Ascending aorta (tissue), 2 donors: ENCODE measurements at regions not wholly inside any gene's neighbourhood (a gene's known extent, or its start where the extent isn't known, plus 50 kb on each side); places are given as distances from the start of the nearest gene placed in this dataset.

ENCODE experiments used
- DNase-seq, 2 donors: peaks; one replicate each; pipeline ENCODE4 v3.0.0-alpha.2; 2019; ENCODE audit warnings: low spot score in 2 of 2
- H3K27ac ChIP-seq, 2 donors: fragments of 200-600 bp; sonication (generic); one replicate each; pipeline ENCODE4 v1.5.1; 2016 to 2017; ENCODE audit warnings: mild to moderate bottlenecking in 1 of 2
- H3K27me3 ChIP-seq: fragments of 200-600 bp; sonication (generic); one replicate; pipeline ENCODE4 v1.5.1; 2017
- H3K36me3 ChIP-seq, 2 donors: fragments of 200-600 bp; sonication (generic); one replicate each; pipeline ENCODE4 v1.5.1; 2016
- H3K4me1 ChIP-seq, 2 donors: fragments of 200-600 bp; sonication (generic); one replicate each; pipeline ENCODE4 v1.5.1; 2016 to 2017; ENCODE audit warnings: mild to moderate bottlenecking in 1 of 2
- H3K4me3 ChIP-seq, 2 donors: fragments of 200-600 bp; sonication (generic); one replicate each; pipeline ENCODE4 v1.5.1; 2016 to 2017; ENCODE audit warnings: mild to moderate bottlenecking in 1 of 2
- H3K9me3 ChIP-seq, 2 donors: fragments of 200-600 bp; sonication (generic); one replicate each; pipeline ENCODE4 v1.5.1; 2016
- intact Hi-C: fragments of 100-400 bp; cut with DNase I; formaldehyde crosslinking; loops from one replicate; pipeline ENCODE4 v1.15.1; 2023
- TF ChIP-seq, protein P1 (sequence below), 3 experiments: fragments of 200-600 bp in 2 of 3; fragments of 450-650 bp in 1 of 3; sonication (generic) in 2 of 3; IDR thresholded peaks; one replicate each; pipeline ENCODE4 v1.5.1; 2016 to 2019; ENCODE audit warnings: antibody characterized with exemption in 3 of 3, mild to moderate bottlenecking in 1 of 3, moderate library complexity in 1 of 3

DNA sequence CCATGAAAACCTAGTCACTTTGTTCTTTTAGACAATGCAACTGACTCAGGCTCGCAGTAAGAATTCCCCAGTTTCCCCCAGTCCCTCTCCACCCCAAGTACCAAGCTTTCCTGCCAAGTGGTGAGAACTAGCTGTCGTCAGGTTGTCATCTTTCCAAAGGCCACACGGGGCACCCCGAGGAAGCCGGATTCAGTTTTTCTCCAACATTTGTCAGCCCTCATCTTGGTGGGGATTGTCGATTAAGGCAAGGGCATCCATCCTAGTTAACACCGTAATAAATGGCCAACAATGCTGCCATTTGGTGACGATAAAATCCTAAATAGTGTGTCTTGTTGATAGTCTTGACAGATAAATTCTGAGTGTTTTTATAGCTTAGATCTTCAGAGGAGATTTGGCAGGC is 55.9 kb upstream of the PROX1 start:
- no peak overlapping the region for H3K27ac ChIP-seq
- no peaks in the 10 kb centered on the region for H3K36me3 ChIP-seq
- TF ChIP-seq, protein P1, sequence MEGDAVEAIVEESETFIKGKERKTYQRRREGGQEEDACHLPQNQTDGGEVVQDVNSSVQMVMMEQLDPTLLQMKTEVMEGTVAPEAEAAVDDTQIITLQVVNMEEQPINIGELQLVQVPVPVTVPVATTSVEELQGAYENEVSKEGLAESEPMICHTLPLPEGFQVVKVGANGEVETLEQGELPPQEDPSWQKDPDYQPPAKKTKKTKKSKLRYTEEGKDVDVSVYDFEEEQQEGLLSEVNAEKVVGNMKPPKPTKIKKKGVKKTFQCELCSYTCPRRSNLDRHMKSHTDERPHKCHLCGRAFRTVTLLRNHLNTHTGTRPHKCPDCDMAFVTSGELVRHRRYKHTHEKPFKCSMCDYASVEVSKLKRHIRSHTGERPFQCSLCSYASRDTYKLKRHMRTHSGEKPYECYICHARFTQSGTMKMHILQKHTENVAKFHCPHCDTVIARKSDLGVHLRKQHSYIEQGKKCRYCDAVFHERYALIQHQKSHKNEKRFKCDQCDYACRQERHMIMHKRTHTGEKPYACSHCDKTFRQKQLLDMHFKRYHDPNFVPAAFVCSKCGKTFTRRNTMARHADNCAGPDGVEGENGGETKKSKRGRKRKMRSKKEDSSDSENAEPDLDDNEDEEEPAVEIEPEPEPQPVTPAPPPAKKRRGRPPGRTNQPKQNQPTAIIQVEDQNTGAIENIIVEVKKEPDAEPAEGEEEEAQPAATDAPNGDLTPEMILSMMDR (IDR thresholded peaks at IDR 0.05) = no peak
- no peaks in the 10 kb centered on the region for H3K4me1 ChIP-seq
- H3K4me3 ChIP-seq = no peak overlapping the region
- no peaks in the 10 kb centered on the region for H3K9me3 ChIP-seq
- intact Hi-C loops = no loop called here
- no peak for DNase-seq
- no peaks in the 10 kb centered on the region for H3K27me3 ChIP-seq

- no peak for DNase-seq
- Histone ChIP-seq H3K4me1 (no peaks in the 10 kb centered on the region), H3K9me3 (no peaks in the 10 kb centered on the region), H3K27ac (no peak overlapping the region), H3K4me3 (no peak overlapping the region), H3K36me3 (no peaks in the 10 kb centered on the region), H3K27me3 (no peaks in the 10 kb centered on the region)
- TF ChIP-seq, protein P1 (IDR thresholded peaks at IDR 0.05) = no peak
- intact Hi-C loops = no loop called here
Observed at GRCh38 chr1:213933336-213933735, 54.4 kb upstream of the PROX1 start.

GRCh38 chr1:213934649-213935048 is 53.1 kb upstream of the PROX1 start:
- H3K4me1 ChIP-seq = no peaks in the 10 kb centered on the region
- no peaks in the 10 kb centered on the region for H3K36me3 ChIP-seq
- H3K27me3 ChIP-seq = no peaks in the 10 kb centered on the region
- intact Hi-C loops = no loop called here
- no peak overlapping the region for H3K27ac ChIP-seq
- H3K4me3 ChIP-seq = no peak overlapping the region
- DNase-seq = no peak
- H3K9me3 ChIP-seq = no peaks in the 10 kb centered on the region
- TF ChIP-seq, protein P1 (IDR thresholded peaks at IDR 0.05) = no peak

DNA sequence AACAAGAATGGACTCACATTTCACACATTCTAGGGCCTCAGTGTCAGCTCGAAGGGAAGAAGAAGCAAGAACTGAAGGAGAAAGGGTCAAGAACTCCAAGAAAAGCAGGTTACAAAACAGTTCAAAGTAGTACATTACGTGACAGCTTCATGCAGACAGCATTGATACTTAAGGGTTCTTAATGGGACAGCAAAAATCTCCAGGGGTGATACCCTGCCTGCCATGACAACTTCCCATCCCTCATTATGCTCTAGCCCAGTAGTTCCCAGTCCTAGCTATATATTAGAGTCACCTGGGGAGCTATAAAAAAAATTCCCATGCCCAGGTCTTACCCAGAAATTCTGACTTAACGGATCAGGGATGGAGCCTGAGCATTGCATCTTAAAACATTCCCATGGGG is 51.2 kb upstream of the PROX1 start:
- Histone ChIP-seq H3K36me3 (no peaks in the 10 kb centered on the region), H3K4me1 (no peaks in the 10 kb centered on the region), H3K27ac (no peak overlapping the region), H3K27me3 (no peaks in the 10 kb centered on the region), H3K9me3 (no peaks in the 10 kb centered on the region), H3K4me3 (no peak overlapping the region)
- no peak for DNase-seq
- intact Hi-C loops = no loop called here
- TF ChIP-seq, protein P1 (IDR thresholded peaks at IDR 0.05) = no peak
